Ovary (tissue), 7 donors: ENCODE measurements at regions not wholly inside any gene's neighbourhood (a gene's known extent, or its start where the extent isn't known, plus 50 kb on each side); places are given as distances from the start of the nearest gene placed in this dataset.
"Not testable (repeated sequence)": the region's sequence is repeated elsewhere in the genome, so short reads cannot be mapped to it uniquely, and the experiment has no call there.

Experiments
- DNase-seq, 5 donors: peaks; one replicate each; pipeline ENCODE4 v3.0.0-alpha.2; 2019 to 2020
- H3K27ac ChIP-seq, 2 donors: fragments of 200-600 bp; one replicate each; pipeline versions ENCODE4 v1.5.1 to v1.8.0; 2019 to 2022
- H3K27me3 ChIP-seq: fragments of 200-600 bp; one replicate; pipeline ENCODE4 v1.8.0; 2022
- H3K36me3 ChIP-seq: fragments of 200-600 bp; sonication (generic); one replicate; pipeline ENCODE4 v1.5.1; 2019
- H3K4me1 ChIP-seq: one replicate; pipeline ENCODE4 v1.8.1; 2013; ENCODE audit warnings: mild to moderate bottlenecking, moderate library complexity; ENCODE audit not compliant: insufficient read depth
- H3K4me3 ChIP-seq: fragments of 200-600 bp; sonication (generic); one replicate; pipeline ENCODE4 v1.5.1; 2017
- H3K9me3 ChIP-seq, 2 donors: fragments of 200-600 bp in 1 of 2; sonication (generic) in 1 of 2; one replicate each; pipeline versions ENCODE4 v1.5.1 to v1.8.1; 2013 to 2019; ENCODE audit warnings: mild to moderate bottlenecking in 1 of 2, moderate library complexity in 1 of 2
- CTCF ChIP-seq, 3 donors: fragments of 450-650 bp in 2 of 3; fragments of 200-600 bp in 1 of 3; IDR thresholded peaks; one replicate each; pipeline versions ENCODE4 v1.5.1 to v1.8.0; 2016 to 2022; ENCODE audit warnings: antibody characterized with exemption in 3 of 3, mild to moderate bottlenecking in 1 of 3
- EP300 ChIP-seq: sonication (generic); formaldehyde crosslinking; IDR thresholded peaks from one replicate; pipeline ENCODE4 v1.6.1; 2017; ENCODE audit warnings: antibody characterized with exemption
- POLR2A ChIP-seq: fragments of 450-650 bp; IDR thresholded peaks from one replicate; pipeline ENCODE4 v1.6.1; 2017; ENCODE audit warnings: antibody characterized with exemption, mild to moderate bottlenecking, moderate library complexity
- WGBS, 3 donors: extraction: QIAGEN DNeasy Blood & Tissue Kit in 1 of 3; methylation state at CpG; one replicate each; pipeline versions ENCODE4 v1.1.5 to v1.1.7; 2013 to 2017; 5-methylcytosine and 5-hydroxymethylcytosine counted together
- intact Hi-C, 4 donors: fragments of 100-400 bp; cut with DNase I; formaldehyde crosslinking; loops; one replicate each; pipeline versions ENCODE4 v1.11.0 to v1.15.1; 2022 to 2023
- donor health status: DM: no; HTN: no; CAD: no; lungs with moderate emphysema.
- donor health status: DM: no; HTN: no; CAD: no.
- donor health status: Bipolar disorder and iron deficiency.
- donor health status: DM: no; HTN: no; CAD: no.
- donor health status: DM: yes; HTN: yes; CAD: no.

DNA sequence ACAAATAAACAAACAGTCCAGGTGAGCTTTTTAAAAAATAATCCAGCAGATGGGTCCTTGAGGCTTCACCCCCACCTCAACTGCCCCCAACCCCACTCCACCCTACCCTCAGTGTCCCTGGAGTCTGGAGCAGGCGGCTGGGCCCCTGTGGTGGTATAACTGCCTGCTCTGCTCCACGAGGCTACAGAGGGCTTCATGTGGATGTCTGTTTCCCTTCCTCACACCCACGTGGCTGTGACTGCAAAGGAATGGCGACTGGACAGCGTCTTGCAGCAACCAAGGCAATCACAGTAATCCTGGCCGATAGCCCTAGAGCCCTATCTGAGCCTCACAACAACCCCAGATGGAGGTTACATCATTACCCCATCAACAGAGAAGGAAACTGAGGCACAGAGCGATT lies 76.5 kb downstream of the SLC2A10 start:
- Histone ChIP-seq H3K27me3 (no peaks in the 10 kb centered on the region), H3K9me3 (no peaks in the 10 kb centered on the region), H3K27ac (no peak overlapping the region), H3K4me3 (no peak overlapping the region), H3K36me3 (no peaks in the 10 kb centered on the region), H3K4me1 (no peaks in the 10 kb centered on the region)
- intact Hi-C loops: no loop called here
- DNase-seq: no peak
- WGBS, 3 donors: 58 to 73% (median 60%) methylated on average over 6 to 7 of the region's 7 CpGs
- TF ChIP-seq POLR2A (no peak), EP300 (no peak), CTCF (IDR thresholded peaks at IDR 0.05) (no peak)

GRCh38 chr20:46786566-46786965 lies 77.1 kb downstream of the SLC2A10 start:
- H3K9me3 ChIP-seq: no peaks in the 10 kb centered on the region
- H3K27ac ChIP-seq: no peak overlapping the region
- no peak for DNase-seq
- H3K36me3 ChIP-seq: no peaks in the 10 kb centered on the region
- 57 to 68% (median 63%) methylated on average over 6 of the region's 6 CpGs for WGBS, 3 donors
- H3K4me3 ChIP-seq: no peak overlapping the region
- TF ChIP-seq CTCF (IDR thresholded peaks at IDR 0.05) (no peak), POLR2A (no peak), EP300 (no peak)
- no peaks in the 10 kb centered on the region for H3K4me1 ChIP-seq
- intact Hi-C loops: no loop called here
- H3K27me3 ChIP-seq: no peaks in the 10 kb centered on the region

GRCh38 chr20:46787991-46788762 lies 78.7 kb downstream of the SLC2A10 start:
- TF ChIP-seq CTCF (IDR thresholded peaks at IDR 0.05) (no peak), POLR2A (no peak), EP300 (no peak)
- no peak for DNase-seq
- Histone ChIP-seq H3K27me3 (no peaks in the 10 kb centered on the region), H3K9me3 (no peaks in the 10 kb centered on the region), H3K4me3 (no peak overlapping the region), H3K4me1 (no peaks in the 10 kb centered on the region), H3K36me3 (no peaks in the 10 kb centered on the region), H3K27ac (no peak overlapping the region)
- intact Hi-C loops: no loop called here
- WGBS, 3 donors: 25 to 35% (median 29%) methylated on average over 21 of the region's 21 CpGs

DNA sequence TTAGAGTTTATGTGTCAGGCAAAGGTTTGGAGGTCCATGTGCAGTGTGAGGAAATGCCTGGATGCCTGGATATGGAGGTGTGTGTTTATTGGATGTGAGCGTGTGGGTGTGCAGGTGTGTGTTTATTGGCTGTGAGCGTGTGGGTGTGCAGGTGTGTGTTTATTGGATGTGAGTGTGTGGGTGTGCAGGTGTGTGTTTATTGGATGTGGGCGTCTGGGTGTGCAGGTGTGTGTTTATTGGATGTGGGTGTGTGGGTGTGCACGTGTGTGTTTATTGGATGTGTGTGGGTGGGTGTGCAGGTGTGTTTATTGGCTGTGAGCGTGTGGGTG lies 79.3 kb downstream of the SLC2A10 start:
- 58 to 71% (median 58%) methylated on average over 5 of the region's 5 CpGs for WGBS, 3 donors
- intact Hi-C loops, H3K27ac ChIP-seq, H3K4me3 ChIP-seq, H3K4me1 ChIP-seq, DNase-seq, H3K27me3 ChIP-seq, H3K36me3 ChIP-seq, H3K9me3 ChIP-seq: not testable (repeated sequence)

DNA sequence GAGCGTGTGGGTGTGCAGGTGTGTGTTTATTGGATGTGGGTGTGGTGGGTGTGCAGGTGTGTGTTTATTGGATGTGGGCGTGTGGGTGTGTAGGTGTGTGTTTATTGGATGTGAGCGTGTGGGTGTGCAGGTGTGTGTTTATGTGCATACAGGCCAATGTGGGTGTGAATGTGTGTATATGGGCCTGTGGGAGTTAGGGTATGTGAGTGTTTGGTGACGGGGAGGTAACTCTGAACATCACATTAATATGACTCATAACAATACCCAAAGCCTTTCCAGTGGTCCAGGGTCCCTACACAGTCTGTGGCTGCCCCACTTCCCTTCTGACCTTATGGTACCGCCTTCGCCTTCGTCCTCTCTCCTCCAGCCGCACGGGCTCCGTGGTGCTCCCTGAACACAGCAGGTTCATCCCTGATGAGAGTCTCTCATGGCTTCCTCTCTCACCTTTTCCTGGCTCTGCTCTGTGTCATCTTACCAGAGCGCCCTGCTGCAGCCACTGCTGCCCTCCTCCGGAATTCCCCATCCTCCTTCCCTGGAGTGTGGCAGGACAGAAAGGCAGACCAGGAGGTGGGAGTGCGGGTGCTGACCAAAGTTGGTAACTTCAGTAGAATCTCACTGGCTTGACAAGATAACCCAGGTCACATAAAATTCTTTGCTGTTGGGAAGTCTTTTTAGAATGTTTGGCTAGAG lies 80.0 kb downstream of the SLC2A10 start:
- 46 to 65% (median 54%) methylated on average over 13 of the region's 13 CpGs for WGBS, 3 donors
- no peak overlapping the region for H3K27ac ChIP-seq
- TF ChIP-seq EP300 (no peak), CTCF (IDR thresholded peaks at IDR 0.05) (no peak), POLR2A (no peak)
- no peaks in the 10 kb centered on the region for H3K36me3 ChIP-seq
- intact Hi-C loops: loop anchor here in 1 of 4 donors (10.0 kb wide), 1 partner anchor 65 kb away; no protein-coding TSS in a partner anchor
- H3K9me3 ChIP-seq: no peaks in the 10 kb centered on the region
- no peak overlapping the region for H3K4me3 ChIP-seq
- no peaks in the 10 kb centered on the region for H3K4me1 ChIP-seq
- DNase-seq: no peak
- no peaks in the 10 kb centered on the region for H3K27me3 ChIP-seq
